IMR-90 (cell line): ENCODE measurements at regions not wholly inside any gene's neighbourhood (a gene's known extent, or its start where the extent isn't known, plus 50 kb on each side); places are given as distances from the start of the nearest gene placed in this dataset.

Experiments
- ATAC-seq: fragments of 200-7000 bp; cut with Tn5 transposase; 2 replicates; pipeline ENCODE4 v1.9.1; 2020; ENCODE audit warnings: low read depth, mild to moderate bottlenecking, moderate library complexity
- BruUV-seq: library from RNA; stranded (reverse); fragments of 400-500 nt; replicated peaks from 2 replicates; lab custom pipeline; 2021; lab: Mats Ljungman, UMichigan
- CTCF ChIA-PET: fragments of 300-600 bp; formaldehyde crosslinking; extraction: SDS; loops from one replicate; lab custom pipeline; 2021; ENCODE audit warnings: antibody characterized with exemption; lab: Yijun Ruan, JAX
- POLR2A ChIA-PET: fragments of 300-600 bp; sonication (Branson Sonifier 250); formaldehyde crosslinking; loops from one replicate; lab custom pipeline; 2022; ENCODE audit warnings: antibody characterized with exemption; ENCODE audit not compliant: unreplicated experiment; lab: Charles Lee
- DNase-seq: peaks from one replicate; pipeline ENCODE4 v3.0.0; 2013
- H2AFZ ChIP-seq: replicated peaks from 2 replicates; pipeline ENCODE3; 2013; ENCODE audit warnings: low read length, mild to moderate bottlenecking; ENCODE audit not compliant: poor library complexity
- H2AK5ac ChIP-seq: 2 replicates; pipeline ENCODE4 v1.6.1; 2013; ENCODE audit warnings: low read depth, low read length, inconsistent platforms
- H2AK9ac ChIP-seq: replicated peaks from 2 replicates; pipeline ENCODE3; 2013; ENCODE audit warnings: mild to moderate bottlenecking, low read depth, low read length, moderate library complexity; ENCODE audit not compliant: poor library complexity
- H2BK120ac ChIP-seq: 2 replicates; pipeline ENCODE4 v1.6.1; 2013; ENCODE audit warnings: low read depth, low read length, inconsistent platforms
- H2BK15ac ChIP-seq: 3 replicates; pipeline ENCODE4 v1.6.1; 2013; ENCODE audit warnings: low read depth, low read length, inconsistent platforms
- H2BK20ac ChIP-seq: 2 replicates; pipeline ENCODE4 v1.6.1; 2013; ENCODE audit warnings: low read depth, mild to moderate bottlenecking, inconsistent platforms, low read length, moderate library complexity
- H2BK5ac ChIP-seq: 2 replicates; pipeline ENCODE4 v1.6.1; 2013; ENCODE audit warnings: mild to moderate bottlenecking, low read depth, low read length, inconsistent platforms; ENCODE audit not compliant: poor library complexity, severe bottlenecking
- H3K14ac ChIP-seq: replicated peaks from 2 replicates; pipeline ENCODE4 v1.6.1; 2013; ENCODE audit warnings: low read depth, low read length, inconsistent platforms
- H3K18ac ChIP-seq: 2 replicates; pipeline ENCODE4 v1.6.1; 2013; ENCODE audit warnings: low read depth, low read length, control low read depth
- H3K23ac ChIP-seq: 2 replicates; pipeline ENCODE4 v1.6.1; 2013; ENCODE audit warnings: low read depth, low read length, inconsistent platforms
- H3K27ac ChIP-seq: 2 replicates; pipeline ENCODE4 v1.5.1; 2013; ENCODE audit warnings: mild to moderate bottlenecking, control low read depth, low read length; ENCODE audit not compliant: insufficient read depth
- H3K27me3 ChIP-seq: 2 replicates; pipeline ENCODE4 v1.6.1; 2013; ENCODE audit warnings: low read length; ENCODE audit not compliant: control insufficient read depth, insufficient read depth
- H3K36me3 ChIP-seq: 2 replicates; pipeline ENCODE4 v1.6.1; 2013; ENCODE audit warnings: low read length, mixed read lengths; ENCODE audit not compliant: control insufficient read depth, insufficient read depth
- H3K4ac ChIP-seq: 2 replicates; pipeline ENCODE4 v1.6.1; 2013; ENCODE audit warnings: low read depth, low read length, inconsistent platforms
- H3K4me1 ChIP-seq: 2 replicates; pipeline ENCODE4 v1.6.1; 2013; ENCODE audit warnings: low read length, mixed read lengths; ENCODE audit not compliant: control insufficient read depth, insufficient read depth
- H3K4me2 ChIP-seq: 2 replicates; pipeline ENCODE4 v1.6.1; 2013; ENCODE audit warnings: low read depth, mild to moderate bottlenecking, control low read depth, low read length, moderate library complexity
- H3K4me3 ChIP-seq: 2 replicates; pipeline ENCODE4 v1.5.1; 2013; ENCODE audit warnings: low read depth, mild to moderate bottlenecking, control low read depth, low read length, moderate library complexity; ENCODE audit not compliant: insufficient read depth
- H3K56ac ChIP-seq: 2 replicates; pipeline ENCODE4 v1.6.1; 2013; ENCODE audit warnings: low read length, inconsistent platforms; ENCODE audit not compliant: insufficient read depth; ENCODE audit errors: extremely low read depth
- H3K79me1 ChIP-seq, 2 experiments: 2 replicates each; pipeline ENCODE4 v1.6.1; 2013; ENCODE audit warnings: low read length in 2 of 2, inconsistent platforms in 1 of 2, low read depth in 1 of 2
- H3K9ac ChIP-seq: 2 replicates; pipeline ENCODE4 v1.6.1; 2013; ENCODE audit warnings: low read depth, low read length, control low read depth
- H3K9me1 ChIP-seq: 2 replicates; pipeline ENCODE4 v1.6.1; 2013; ENCODE audit warnings: low read length, inconsistent platforms; ENCODE audit not compliant: insufficient read depth
- H3K9me3 ChIP-seq: 2 replicates; pipeline ENCODE4 v1.6.1; 2013; ENCODE audit warnings: low read length; ENCODE audit not compliant: control insufficient read depth, insufficient read depth
- H4K20me1 ChIP-seq: 2 replicates; pipeline ENCODE4 v1.6.1; 2013; ENCODE audit warnings: low read length, inconsistent platforms; ENCODE audit not compliant: insufficient read depth
- H4K5ac ChIP-seq: 2 replicates; pipeline ENCODE4 v1.6.1; 2013; ENCODE audit warnings: mild to moderate bottlenecking, low read depth, low read length, control low read depth
- H4K8ac ChIP-seq, 2 experiments: 2 replicates each; pipeline ENCODE4 v1.6.1; 2013; ENCODE audit warnings: low read depth in 2 of 2, low read length in 2 of 2, control low read depth in 1 of 2, inconsistent platforms in 1 of 2
- H4K91ac ChIP-seq: 2 replicates; pipeline ENCODE4 v1.6.1; 2013; ENCODE audit warnings: low read depth, low read length, inconsistent platforms; ENCODE audit not compliant: insufficient read depth
- BHLHE40 ChIP-seq: fragments of 150-350 bp; IDR thresholded peaks from 2 replicates; pipeline ENCODE4 v1.6.1; 2016; ENCODE audit warnings: mild to moderate bottlenecking, low read depth, low read length
- RAD21 ChIP-seq: IDR thresholded peaks from 2 replicates; pipeline ENCODE4 v1.6.1; 2012; ENCODE audit warnings: low read length, improper control_type of control experiment
- WGBS, 2 experiments: methylation state at CpG; one replicate each; pipeline versions ENCODE4 v1.1.5 to v1.1.7; 2013; ENCODE audit warnings: missing lambda C conversion rate in 2 of 2; ENCODE audit not compliant: insufficient read length in 1 of 2; ENCODE audit errors: extremely low coverage in 2 of 2; 5-methylcytosine and 5-hydroxymethylcytosine counted together
- dilution Hi-C: fragments of 300-500 bp; cut with HindIII; formaldehyde crosslinking; loops from one replicate; pipeline ENCODE4 v1.14.3; 2018; ENCODE audit warnings: low sequenced_read_pairs; ENCODE audit not compliant: unreplicated experiment
- in situ Hi-C: fragments of 300-500 bp; cut with MboI; formaldehyde crosslinking; loops from 3 replicates; pipeline ENCODE4 v1.14.3; 2019; ENCODE audit warnings: low sequenced_read_pairs, inconsistent platforms, mixed read lengths
- intact Hi-C: fragments of 100-400 bp; cut with micrococcal nuclease; formaldehyde crosslinking; loops from 2 replicates; pipeline ENCODE4 v1.10.0; 2022

DNA sequence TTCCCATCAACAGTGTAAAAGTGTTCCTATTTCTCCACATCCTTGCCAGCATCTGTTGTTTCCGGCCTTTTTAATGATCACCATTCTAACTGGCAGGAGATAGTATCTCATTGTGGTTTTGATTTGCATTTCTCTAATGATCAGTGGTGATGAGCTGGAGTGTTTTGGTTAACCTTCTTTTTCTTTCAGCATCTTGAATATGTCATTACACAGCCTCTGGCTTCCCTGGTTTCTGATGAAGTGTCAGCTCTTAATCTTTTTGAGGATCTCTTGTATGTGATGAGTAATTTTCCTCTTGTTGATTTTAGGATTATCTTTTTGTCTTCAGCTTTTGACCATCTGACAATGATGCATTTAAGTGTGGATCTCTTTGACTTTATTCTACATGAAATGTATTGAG is 133.2 kb upstream of the GRIK3 start:
- CTCF ChIA-PET: no interaction called here

More for the DNA sequence above, 133.2 kb upstream of the GRIK3 start:
- WGBS, 2 experiments: no CpG with 5 or more reads among the region's 1 CpG
- H3K4me1 ChIP-seq: no peaks in the 10 kb centered on the region
- no peaks in the 10 kb centered on the region for H4K20me1 ChIP-seq
- H3K27ac ChIP-seq: no peak overlapping the region
- H2AK9ac ChIP-seq: no peak overlapping the region
- no peak for ATAC-seq
- H3K4ac ChIP-seq: no peak overlapping the region
- intact Hi-C loops: no loop called here
- H2BK15ac ChIP-seq: no peak overlapping the region
- POLR2A ChIA-PET: no interaction called here
- dilution Hi-C loops: no loop called here
- H3K27me3 ChIP-seq: no peaks in the 10 kb centered on the region
- H3K18ac ChIP-seq: no peak overlapping the region
- H3K9me1 ChIP-seq: no peaks in the 10 kb centered on the region
- no peak overlapping the region for H2AFZ ChIP-seq
- H3K9me3 ChIP-seq: no peaks in the 10 kb centered on the region
- H2AK5ac ChIP-seq: no peak overlapping the region
- no peak overlapping the region for H3K4me3 ChIP-seq
- in situ Hi-C loops: no loop called here
- H3K79me1 ChIP-seq: no peaks in the 10 kb centered on the region
- no peak for TF ChIP-seq BHLHE40
- TF ChIP-seq RAD21: no peak
- no peak overlapping the region for H2BK120ac ChIP-seq
- no peak overlapping the region for H4K5ac ChIP-seq
- H3K23ac ChIP-seq: no peak overlapping the region
- H3K4me2 ChIP-seq: no peak overlapping the region
- H3K14ac ChIP-seq: no peak overlapping the region
- H2BK20ac ChIP-seq: no peak overlapping the region
- DNase-seq: no peak
- H4K91ac ChIP-seq: no peak overlapping the region
- no TSS peak for BruUV-seq
- H4K8ac ChIP-seq: no peak overlapping the region
- no peak overlapping the region for H3K9ac ChIP-seq
- H2BK5ac ChIP-seq: no peak overlapping the region
- H3K36me3 ChIP-seq: no peaks in the 10 kb centered on the region
- H3K56ac ChIP-seq: no peak overlapping the region
